Amniotic epithelial cell (primary cell): ENCODE measurements at regions not wholly inside any gene's neighbourhood (a gene's known extent, or its start where the extent isn't known, plus 50 kb on each side); places are given as distances from the start of the nearest gene placed in this dataset.
"Not testable (repeated sequence)": the region's sequence is repeated elsewhere in the genome, so short reads cannot be mapped to it uniquely, and the experiment has no call there.

Source experiments
- DNase-seq: peaks from one replicate; pipeline ENCODE4 v3.0.0-alpha.2; 2010; ENCODE audit warnings: low read depth

DNA sequence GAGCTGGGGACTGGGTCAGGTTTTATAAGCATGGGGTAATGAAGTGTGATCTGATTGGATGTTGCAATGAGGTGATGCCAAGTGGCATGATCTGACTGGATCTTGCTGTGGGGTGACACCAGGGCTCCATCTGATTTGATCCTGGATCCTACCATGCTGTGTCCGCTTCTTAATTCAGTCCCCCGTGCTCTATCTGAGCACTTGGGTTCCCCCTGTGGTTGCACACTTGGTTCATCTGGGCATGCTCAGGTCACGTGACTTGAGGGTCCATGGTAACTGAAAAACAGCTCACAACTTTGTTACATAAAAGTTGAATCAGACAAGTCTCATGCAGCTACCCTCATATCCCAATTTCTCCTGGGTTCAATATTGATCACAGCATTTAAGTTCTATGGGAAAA is 448.6 kb upstream of the NRP1 start:
- no peak for DNase-seq

DNA sequence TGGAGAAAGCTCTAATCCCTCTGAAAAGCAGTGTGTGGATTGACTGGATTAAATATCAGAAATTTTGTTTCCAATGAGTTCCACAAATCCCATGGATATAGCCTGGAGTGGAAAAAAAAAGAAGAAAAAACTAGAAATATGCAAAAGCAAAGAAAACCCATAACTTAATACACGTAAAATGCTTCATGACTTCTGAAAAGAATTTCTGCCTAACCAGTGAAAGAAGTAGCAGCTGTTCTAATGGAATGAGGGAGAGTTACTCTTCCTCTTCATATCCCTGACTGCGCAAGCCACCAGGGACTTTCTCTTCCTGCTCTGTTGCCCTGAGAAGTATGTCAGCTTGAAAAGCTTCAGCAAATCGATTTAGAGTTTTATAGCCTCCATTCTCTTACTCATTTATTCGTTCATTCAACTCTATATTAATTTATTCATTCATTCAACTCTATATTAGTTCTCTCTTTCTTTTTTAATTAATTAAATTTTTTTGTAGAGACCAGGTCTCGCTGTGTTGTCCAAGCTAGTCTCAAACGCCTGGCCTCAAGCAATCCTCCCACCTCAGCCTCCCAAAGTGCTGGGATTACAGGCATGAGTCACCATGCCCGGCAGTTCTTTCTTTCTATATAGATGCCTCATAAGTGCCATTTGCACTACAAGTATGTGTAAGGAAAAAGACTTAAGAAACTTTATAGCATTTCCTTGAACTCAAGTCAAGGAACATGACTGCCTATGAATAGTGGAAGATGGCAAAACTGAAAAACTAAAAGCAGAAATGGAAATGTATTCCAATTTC is 447.3 kb upstream of the NRP1 start:
- DNase-seq, result no peak

DNA sequence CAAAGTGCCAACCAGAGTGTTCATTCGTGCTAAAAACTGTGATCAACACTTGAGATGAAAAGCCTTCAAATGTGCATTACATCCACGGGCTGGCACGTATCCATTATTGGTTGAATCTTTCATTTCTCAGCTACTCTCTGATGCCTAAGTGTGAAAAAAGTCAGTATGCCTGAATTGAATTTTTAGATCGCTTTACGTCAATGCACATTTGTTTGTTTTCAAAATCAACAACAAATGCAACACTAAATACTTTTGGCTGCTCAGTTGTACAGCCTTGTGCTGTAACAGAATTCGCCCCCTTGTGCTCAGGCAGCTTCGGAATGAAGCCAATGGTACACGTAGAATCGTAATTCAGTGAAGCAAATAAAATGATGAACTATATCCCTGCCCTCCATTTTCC is 446.5 kb upstream of the NRP1 start:
- DNase-seq, result no peak

DNA sequence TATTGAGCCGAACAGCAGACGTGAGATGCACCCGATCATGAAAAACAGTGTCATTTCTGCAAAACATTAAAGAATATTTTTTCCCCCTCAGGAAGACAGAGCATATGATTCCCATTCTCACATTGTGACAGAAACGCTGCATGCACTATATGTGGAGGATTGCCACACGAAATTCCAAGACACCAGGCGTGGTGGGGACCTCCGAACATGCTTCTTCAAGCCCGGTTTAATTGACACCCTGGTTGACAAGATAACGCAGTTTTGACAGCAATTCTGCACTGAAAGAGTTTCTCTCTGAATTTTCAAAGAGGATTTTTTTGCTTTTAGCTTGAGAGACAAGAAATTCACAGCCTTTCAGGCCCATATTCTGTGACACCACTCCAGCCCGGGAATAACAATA is 442.8 kb upstream of the NRP1 start:
- no peak for DNase-seq

DNA sequence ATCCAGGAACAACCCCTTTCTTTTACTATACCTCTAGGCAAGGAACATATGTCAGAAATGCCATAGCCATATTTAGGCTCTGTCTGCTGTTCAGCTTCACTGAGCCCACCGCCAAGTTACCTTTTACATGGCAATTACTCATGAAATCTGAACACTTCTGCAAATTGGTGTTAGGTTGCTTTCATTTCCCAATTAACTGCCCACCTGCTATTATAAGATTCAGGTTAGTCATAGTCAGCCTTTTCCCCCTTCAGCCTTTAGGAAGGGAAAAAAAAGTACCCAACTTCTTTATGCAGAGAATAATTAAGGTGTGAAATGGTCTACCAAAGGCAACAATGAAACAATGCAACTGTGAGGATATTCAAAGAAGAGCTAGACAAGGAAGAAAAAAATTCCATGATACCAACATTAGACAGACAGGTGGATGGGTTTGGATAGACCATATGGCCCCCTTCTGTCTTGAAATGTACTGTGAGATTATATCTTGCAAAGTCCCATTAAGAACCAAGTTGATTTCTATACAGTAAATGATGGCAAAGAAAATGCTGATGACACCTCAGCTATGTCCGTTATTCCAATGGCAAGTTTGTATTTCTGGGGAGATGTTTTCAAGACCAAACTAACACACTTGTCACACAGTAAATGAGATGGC is 442.1 kb upstream of the NRP1 start:
- no peak for DNase-seq

DNA sequence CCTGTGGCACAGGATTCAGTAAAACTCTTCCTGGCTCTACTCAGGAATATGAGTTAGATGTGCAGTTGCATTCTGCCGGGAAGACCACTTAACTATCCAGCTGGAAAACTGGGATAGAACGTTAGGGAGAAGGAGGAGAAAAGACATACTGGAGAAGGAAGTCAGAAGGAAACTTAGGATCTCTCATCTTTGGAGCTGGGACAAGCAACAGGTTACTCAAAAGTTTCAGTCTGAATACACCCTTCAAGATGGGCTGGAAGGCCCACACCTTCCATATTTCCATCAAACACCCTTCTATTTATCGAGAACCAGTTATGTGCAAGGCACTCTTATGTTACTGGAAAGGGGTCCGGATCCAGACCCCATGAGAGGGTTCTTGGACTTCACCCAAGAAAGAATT is 440.4 kb upstream of the NRP1 start:
- no peak for DNase-seq

DNA sequence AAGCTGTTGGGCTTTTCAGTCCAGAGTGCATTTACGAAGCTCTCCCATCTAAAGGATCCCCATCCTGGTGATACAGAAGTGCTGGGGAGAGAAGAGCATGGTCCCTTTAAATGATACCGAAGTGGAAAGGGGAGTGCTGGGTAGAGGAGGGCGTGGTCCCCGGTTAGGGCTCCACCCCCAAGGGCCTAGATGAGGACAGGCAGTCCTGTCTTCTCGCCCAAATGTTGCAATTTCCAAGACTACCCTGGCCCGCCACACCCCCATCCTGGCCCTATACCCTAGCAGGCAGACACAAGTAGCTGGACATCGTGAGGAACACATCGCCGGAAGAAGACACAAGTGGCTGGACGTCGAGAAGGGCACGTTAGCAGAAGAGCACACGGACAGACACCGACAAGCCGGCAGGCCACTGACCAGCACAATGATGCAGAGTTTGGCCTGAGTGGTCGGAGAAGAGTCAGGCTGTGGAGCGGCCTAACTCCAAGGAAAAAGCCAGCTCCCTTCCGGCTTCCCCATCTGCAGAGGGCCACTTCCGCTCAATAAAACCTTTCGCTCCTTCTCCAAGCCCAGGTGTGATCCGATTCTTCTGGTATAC is 439.5 kb upstream of the NRP1 start:
- DNase-seq, result no peak

DNA sequence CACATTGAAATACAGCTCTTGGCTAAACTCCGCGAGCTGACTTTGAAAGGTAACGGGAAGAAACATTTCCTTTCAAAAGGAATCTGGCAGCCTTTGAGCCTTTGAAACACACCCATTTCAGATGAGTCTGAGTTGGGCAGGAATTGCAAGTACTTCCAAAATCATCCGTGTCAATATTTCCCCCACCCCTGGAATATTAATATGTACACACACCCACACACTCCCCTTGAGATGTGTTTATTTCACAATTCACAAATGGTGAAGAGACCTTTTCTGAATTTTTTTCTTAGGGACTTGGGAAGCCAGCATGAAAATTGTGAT is 438.7 kb upstream of the NRP1 start:
- no peak for DNase-seq

DNA sequence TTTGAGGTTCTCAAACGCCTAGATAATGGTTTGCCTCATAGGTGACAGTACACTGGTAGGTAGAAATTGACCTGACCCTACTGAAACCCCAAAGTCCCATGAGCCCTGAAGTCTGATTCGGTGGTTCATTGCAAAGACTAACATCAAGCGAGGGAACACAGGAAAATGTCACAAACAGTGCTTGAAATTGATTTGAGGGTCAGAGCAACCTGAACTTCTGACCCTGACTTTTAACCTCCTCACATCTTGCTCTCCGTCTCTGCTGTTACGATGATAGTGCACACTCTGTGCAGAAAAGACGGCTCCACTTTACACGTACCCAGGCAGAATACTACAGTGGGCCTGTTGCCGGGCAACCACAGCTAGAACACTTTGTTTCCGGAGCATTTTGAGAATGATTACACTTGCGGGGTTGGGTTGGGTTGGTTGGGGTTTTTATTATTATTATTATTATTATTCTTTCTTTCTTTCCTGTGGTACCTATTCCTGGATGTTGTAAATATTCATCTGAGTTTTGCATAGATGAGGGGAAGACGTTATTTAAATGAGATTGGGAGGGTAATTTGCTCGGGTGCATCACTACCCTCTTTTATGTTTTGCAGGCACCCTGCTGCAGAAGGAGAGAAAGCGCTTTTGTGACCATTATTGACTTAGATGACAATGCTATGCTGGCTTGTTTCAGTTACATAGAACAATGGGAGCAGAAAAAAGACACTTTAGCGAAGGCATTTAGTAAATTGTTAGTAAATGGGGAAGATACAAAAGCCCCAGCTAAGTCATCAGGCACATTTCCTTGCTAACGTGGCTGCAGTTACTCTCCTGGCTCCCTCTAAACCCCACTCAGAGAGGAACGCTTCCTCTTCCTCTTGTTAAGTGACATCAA is 438.1 kb upstream of the NRP1 start:
- no peak for DNase-seq

DNA sequence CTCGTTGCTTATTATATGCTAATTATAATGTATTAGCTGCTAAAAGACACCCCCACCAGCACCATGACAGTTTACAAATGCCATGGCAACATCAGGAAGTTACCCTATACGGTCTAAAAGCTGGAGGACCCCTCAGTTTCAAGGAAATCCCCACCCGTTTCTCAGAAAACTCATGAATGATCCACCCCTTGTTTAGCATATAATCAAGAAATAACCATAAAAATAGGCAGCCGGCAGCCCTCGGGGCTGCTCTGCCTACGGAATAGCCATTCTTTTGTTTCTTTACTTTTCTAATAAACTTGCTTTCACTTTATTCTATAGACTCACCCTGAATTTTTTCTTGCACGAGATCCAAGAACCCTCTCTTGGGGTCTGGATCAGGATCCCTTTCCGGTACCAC is 437.4 kb upstream of the NRP1 start:
- not testable (repeated sequence) for DNase-seq

DNA sequence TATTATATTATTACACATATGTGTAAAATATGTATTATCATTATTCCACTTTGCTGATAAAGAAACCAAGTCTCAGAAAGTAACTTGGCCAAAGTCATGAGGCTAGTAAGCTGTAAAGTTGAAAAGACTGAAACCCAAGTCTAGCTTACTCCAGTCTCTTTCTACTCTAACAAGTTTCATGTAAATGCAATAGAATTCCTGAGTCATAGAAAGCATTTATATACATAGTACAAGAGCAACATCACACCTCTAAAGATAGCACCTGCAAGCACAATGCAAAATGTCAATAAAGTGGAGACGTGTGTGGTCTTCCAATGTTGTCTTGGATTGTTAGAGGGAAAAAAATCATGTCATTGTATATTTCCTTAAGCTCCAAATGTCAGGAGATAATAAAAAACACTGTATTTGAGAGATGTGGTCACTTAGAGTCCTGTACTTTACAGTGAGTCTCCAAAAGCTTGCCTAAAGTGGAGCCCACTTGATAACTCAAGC is 430.3 kb upstream of the NRP1 start:
- no peak for DNase-seq

DNA sequence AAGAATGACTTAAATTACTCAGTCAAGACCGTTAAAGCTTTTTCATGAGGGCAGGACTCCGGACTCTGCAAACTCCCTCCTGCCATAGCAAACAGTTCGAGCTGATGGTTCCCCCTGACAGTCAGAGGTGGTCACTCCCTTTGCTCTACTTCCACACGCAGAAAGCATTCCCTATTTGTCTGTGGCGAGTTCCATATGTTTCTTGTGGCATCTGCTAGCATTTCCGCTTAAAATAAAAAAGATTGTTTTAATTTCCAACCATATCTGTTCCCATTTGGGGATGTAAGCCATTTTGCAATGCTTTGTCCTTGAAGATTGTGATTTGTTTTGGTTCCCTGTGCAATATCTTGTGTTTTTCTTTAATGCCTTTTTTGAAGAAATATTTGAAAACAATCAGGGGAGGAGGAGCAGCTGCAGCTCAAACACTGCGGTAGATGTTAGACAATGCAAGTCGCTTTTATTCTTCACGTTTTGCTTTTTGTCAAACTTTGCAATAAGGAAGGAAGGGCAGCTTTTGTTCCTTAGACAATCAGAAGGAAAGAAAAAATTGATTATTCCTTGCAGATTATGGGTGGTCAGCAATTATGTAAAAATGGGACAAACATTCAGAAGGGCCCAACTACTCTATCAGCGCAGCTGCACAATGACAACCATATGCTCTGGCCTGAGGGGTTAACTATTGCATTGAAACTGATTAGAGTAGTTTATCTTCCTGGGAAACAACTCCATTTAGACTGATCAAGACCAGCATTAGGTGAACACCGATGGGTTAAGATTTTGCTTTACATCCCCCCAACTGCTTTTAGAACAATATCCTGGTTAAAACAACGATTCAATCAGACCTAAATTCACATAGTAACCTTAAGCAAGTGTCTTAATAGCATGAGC is 425.8 kb upstream of the NRP1 start:
- DNase-seq, result no peak

DNA sequence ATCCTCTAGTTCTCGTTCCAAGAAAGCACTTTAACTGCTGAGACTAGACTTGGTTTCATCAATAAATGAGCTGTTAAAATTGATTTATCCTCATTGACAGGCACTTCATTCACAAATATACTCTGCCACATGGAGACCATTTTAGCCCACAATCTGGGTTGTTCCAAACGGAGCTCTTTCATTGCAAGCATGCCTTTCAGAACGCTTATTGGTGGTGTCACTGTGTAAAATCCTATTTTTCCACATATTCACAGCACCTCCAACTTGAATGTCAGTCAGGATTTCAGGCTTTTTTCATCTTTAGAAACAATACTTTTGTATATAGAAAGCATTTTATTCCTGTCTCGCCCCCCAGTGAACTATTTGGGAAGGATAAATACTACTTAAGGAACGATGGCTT is 424.7 kb upstream of the NRP1 start:
- DNase-seq, result no peak

DNA sequence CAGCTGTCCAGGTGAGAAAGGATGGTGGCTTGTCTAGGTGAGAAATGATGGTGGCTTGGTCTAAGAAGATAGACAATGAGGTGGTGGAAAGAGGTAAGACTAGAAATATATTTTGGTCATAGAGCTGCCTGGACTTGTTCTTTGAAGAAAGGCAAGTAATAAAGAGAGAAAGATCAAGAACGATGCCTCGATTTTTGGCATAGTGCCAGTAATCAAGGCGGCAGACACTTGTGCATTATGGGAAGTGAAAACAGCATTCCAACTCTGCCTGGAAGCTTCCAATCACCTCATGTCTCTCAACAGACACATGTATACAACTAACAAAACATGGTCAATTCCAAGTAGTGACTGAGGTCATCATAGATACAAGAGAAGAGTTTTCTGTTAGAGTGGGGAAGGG is 423.8 kb upstream of the NRP1 start:
- DNase-seq, result no peak

DNA sequence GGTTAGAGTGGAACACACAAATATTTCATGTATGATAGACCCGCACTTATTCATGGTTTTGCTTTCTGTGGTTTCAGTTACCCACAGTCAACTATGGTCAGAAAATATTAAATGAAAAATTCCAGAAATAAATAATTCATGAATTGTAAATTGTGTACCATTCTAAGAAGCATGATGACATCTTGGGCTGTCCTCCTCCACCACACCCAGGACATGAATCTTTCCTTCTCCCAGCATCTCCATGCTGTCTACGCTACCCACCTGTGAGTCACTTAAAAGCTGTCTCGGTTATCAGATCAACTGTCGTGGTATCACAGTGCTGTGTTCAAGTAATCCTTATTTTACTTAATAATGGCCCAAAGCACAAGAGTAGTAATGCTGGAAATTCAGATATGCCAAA is 419.6 kb upstream of the NRP1 start:
- DNase-seq, result peak; percentile 8

DNA sequence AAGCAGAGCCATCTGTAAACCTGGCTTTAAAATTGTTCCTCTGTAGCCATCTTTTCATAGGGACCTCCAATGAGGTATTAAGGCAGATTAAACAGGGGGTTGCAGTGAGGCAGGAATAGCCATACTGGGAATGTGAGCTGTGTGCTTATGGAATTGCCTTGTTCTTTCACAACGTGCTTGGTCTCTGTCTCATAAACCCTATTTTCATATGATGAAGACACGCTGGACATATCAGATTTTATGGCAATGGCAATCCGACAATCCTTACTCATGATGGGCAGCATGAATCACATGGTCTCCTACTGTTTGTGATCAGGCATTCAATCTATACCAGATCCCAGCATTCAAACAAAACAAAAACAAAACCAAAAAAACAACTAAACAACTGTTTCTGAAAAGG is 418.9 kb upstream of the NRP1 start:
- no peak for DNase-seq

DNA sequence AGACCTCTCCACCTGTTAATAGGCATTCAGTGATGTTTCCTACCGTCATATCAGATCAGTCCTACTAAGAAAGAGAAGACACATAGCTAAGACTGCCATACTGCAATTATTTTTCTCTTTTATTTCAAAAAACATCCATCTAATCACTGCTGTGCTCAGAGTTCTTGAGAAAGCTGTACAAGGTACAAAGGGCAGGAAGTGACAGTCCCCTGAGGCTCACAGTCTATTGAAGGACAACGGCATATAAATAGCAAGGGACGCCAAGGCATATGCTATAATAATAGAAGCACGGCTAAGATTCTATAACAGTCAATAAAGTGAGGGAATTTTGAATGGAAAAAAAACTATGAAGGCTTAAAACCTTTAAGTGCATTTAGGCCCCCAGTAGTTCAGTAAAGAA is 415.3 kb upstream of the NRP1 start:
- DNase-seq, result no peak

DNA sequence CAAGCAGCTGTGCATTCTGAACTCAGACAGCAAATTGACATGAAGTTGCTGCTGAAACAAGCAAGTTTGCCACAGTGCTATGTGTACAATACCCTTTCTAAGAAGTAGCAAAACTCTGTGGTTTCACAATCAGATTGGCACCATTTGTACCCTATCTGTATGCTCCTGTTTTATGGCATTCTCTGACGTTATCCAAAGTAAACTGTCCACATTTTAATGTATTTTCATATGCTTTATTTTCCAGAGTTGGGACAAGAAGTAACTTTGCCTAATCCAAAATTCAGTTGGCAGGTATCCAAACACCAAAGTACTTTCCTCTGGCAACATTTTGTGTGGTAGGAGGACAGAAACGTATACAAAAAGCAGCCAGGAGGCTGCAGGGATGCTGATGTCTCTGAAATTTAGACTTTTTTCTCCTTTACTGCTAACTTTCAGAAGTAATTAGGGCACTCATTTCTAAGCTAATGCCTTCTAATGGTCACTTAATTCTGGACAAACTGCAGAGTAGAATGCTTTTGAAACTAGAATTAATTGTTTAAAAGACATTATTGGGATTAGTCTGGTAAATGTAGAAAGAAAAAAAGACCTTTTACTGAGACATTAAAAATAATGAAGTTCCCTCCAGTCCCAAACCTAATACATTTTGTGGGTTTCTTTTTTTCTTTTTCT is 414.7 kb upstream of the NRP1 start:
- peak; percentile 18 for DNase-seq

DNA sequence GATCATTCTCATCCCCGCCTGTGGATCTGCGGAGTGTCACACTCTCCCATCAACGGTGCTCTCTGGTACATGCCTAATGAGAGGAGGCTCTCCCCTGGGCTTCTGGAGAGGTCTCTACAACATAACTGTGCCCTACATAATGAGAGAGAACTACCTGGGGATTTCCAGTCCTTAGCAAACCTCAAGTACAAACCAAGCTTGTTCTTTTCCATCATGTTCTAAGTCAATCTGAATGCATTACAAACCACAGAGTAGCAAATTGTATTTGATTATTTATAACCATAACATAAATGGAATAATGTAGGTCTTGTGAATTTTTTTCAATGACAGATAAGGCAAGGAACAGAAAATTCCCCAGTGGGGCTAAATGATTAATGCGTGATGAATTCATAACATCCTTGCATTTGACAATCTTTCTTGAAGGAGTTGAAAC is 412.4 kb upstream of the NRP1 start:
- DNase-seq, result peak; percentile 25

DNA sequence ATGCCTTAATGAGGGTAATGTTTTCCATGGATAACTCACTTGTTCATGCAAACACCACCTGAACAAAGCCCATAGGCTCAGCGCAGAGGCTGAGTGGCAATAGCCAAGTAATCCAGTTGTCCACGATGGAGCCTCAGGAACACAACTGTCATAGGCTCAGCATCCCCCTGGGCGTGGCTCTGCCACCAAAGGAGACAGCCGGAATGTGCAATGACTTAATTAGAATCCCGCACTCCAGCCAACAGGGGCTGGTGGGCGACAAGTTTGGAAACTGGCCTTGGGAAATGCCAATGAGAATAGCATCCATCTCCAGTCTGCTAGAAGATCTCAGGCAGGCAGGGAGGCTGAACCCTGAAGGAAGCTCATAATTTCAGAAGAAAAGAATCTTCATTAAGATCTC is 411.7 kb upstream of the NRP1 start:
- no peak for DNase-seq

DNA sequence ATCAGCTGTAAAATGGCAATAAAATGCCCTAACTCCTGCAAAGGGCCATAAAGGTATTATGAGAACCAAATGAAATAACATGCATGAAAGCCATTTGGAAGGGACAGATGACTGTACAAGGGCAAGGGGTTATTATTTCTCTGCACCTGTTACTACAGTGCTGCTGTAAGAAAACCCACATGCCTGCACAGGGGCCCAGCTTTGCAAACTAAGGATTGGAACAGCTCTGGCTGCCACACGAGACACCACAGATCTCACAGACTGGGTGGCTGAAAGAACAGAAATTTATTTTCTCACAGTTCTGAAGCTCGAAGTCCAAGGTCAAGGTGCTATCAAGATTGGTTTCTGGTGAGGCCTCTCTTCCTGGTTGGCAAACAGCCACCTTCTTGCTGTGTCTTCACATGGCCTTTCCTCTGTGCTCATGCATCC is 409.0 kb upstream of the NRP1 start:
- DNase-seq, result no peak
